ENCODE measurements at regions not wholly inside any gene's neighbourhood (a gene's known extent, or its start where the extent isn't known, plus 50 kb on each side); places are given as distances from the start of the nearest gene placed in this dataset.

DNA sequence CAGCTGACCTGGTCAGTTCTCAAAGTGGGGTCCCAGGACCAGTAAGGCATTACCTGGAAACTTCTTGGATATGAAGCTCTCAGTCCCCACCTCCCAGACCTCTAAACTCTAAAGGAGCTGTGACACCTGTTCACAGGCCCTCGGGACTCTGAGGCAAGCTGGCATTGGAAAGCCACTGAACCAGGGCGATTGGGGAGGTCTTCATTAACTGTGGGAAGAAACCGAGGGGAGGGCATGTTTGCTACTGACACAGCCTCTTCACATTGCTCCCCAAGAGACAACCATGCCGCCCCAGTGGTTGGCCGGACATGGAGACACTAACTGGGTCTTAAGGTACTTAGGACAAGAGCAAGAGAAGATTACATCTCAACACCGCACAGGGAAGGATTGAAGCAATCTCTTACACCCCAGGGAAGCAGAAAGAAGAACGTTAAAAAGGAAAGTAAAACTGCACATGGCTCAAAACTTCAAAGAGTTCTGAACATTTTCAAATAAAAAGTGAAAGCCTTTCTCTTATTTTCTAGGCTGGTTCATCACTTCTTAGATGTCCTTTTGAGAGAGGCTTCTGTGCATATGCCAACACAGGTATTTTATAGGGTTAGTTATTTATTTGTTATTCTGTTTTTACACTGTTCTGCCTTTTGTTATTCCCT is 210.0 kb upstream of the CST7 start:
- Histone ChIP-seq H3K27me3 (no peaks in the 10 kb centered on the region), H3K9me3 (no peaks in the 10 kb centered on the region), H3K4me3 (no peak overlapping the region), H3K36me3 (no peaks in the 10 kb centered on the region), H3K4me1 (no peaks in the 10 kb centered on the region), H3K27ac (no peak overlapping the region)
- intact Hi-C loops (cut with DNase I; ENCODE audit: low total_unique reads), result no loop called here
- TF ChIP-seq, protein P1, sequence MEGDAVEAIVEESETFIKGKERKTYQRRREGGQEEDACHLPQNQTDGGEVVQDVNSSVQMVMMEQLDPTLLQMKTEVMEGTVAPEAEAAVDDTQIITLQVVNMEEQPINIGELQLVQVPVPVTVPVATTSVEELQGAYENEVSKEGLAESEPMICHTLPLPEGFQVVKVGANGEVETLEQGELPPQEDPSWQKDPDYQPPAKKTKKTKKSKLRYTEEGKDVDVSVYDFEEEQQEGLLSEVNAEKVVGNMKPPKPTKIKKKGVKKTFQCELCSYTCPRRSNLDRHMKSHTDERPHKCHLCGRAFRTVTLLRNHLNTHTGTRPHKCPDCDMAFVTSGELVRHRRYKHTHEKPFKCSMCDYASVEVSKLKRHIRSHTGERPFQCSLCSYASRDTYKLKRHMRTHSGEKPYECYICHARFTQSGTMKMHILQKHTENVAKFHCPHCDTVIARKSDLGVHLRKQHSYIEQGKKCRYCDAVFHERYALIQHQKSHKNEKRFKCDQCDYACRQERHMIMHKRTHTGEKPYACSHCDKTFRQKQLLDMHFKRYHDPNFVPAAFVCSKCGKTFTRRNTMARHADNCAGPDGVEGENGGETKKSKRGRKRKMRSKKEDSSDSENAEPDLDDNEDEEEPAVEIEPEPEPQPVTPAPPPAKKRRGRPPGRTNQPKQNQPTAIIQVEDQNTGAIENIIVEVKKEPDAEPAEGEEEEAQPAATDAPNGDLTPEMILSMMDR (IDR thresholded peaks at IDR 0.05), result no peak
- no peak for DNase-seq

DNA sequence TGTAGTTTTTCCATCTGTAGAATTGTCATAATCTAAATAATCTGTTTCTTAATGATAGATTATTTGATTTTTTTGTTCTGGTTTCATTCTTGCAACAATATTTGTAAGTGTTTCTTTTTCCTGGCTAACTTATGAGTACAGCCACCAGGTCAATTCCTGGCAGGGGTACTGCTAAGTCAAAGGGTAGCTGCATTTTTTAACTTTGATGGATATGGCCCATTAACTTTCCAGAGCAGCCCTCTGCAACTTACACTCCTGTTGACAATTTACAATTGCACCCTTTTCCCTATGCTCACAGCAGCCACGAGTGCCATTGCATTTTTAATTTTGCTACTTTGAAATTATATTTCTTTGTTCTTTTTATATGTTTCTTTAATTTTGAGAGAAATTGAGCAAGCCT is 209.3 kb upstream of the CST7 start:
- no peak for DNase-seq
- Histone ChIP-seq H3K4me1 (no peaks in the 10 kb centered on the region), H3K27me3 (no peaks in the 10 kb centered on the region), H3K4me3 (no peak overlapping the region), H3K9me3 (no peaks in the 10 kb centered on the region), H3K27ac (no peak overlapping the region), H3K36me3 (no peaks in the 10 kb centered on the region)
- intact Hi-C loops (cut with DNase I; ENCODE audit: low total_unique reads), result no loop called here
- TF ChIP-seq, protein P1 (IDR thresholded peaks at IDR 0.05), result no peak

DNA sequence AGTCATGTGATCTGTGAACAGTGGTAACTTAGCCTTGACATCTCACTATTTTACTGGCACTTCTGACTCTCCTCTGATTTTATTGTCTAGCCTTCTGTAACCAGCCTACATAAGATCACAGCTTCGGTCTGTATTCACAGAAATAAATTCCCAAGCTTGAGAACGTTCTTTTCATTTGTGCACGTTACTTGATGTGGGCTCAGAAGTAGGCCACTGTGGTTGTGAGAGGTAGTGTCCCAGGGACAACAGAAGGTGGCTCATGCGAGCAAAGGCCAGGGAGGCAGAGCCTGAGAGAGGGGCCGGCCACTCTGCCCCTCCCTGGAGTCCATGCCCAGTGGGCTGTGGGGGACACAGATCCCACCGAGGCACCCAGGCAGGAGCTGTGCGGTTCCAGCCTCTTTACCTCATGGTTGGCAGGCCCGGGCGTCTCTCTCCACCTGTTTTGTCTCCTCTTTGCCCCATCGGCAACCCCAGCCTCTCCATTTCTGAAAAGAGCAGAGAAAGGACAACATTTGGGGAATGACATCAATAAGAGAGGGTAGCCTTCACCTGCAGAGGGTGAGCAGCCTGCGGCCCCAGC is 207.5 kb upstream of the CST7 start:
- Histone ChIP-seq H3K27ac (no peak overlapping the region), H3K4me3 (no peak overlapping the region), H3K9me3 (no peaks in the 10 kb centered on the region), H3K27me3 (no peaks in the 10 kb centered on the region), H3K4me1 (no peaks in the 10 kb centered on the region), H3K36me3 (no peaks in the 10 kb centered on the region)
- DNase-seq, result peak in 1 of 2 donors; percentile 52
- TF ChIP-seq, protein P1 (IDR thresholded peaks at IDR 0.05), result no peak
- intact Hi-C loops (cut with DNase I; ENCODE audit: low total_unique reads), result no loop called here

DNA sequence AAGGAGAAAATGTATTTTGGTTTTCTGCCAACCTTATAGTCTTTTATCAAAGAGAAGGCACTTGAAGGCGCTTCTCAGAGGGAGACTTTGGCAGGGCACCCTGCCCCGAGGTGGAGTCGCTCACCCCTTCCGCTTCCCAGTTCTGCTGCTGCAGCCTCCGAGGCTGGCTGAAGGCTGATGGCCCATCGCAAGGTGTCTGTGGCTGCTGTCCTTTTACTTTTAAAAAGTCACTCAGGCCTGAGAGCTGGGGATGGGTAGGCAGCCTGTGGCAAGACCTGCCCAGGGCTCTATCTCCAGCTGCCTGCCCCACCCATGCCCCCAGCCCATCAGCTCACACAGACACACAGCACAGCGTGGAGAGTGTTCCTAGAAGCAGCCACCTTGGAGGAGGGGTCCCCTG is 206.6 kb upstream of the CST7 start:
- no peak overlapping the region for H3K27ac ChIP-seq
- H3K9me3 ChIP-seq, result no peaks in the 10 kb centered on the region
- peak in 1 of 2 donors; percentile 32 for DNase-seq
- intact Hi-C loops (cut with DNase I; ENCODE audit: low total_unique reads), result no loop called here
- TF ChIP-seq, protein P1 (IDR thresholded peaks at IDR 0.05), result no peak
- H3K4me1 ChIP-seq, result no peaks in the 10 kb centered on the region
- no peaks in the 10 kb centered on the region for H3K36me3 ChIP-seq
- H3K27me3 ChIP-seq, result no peaks in the 10 kb centered on the region
- no peak overlapping the region for H3K4me3 ChIP-seq

DNA sequence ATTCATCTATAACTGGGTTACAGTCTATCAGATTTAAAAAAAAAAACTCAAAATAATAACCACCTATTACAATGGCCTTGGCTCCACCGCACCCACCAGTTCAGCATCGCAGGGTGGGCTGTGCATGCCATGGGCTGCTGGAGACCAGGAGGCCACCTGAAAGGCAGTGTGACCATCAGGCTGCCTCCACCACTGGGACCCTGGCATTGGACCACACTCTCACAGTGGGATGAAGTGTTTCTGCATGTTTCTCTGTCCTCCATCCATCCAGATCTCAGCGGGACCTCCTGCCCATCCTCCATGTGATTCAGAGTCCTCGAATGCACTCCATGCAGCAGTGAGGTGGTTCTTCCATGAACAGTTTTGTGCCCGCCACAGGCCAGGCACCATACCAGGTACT is 206.1 kb upstream of the CST7 start:
- TF ChIP-seq, protein P1 (IDR thresholded peaks at IDR 0.05), result no peak
- intact Hi-C loops (cut with DNase I; ENCODE audit: low total_unique reads), result no loop called here
- H3K4me1 ChIP-seq, result no peaks in the 10 kb centered on the region
- no peaks in the 10 kb centered on the region for H3K27me3 ChIP-seq
- H3K27ac ChIP-seq, result no peak overlapping the region
- H3K4me3 ChIP-seq, result no peak overlapping the region
- no peaks in the 10 kb centered on the region for H3K36me3 ChIP-seq
- peak in 1 of 2 donors; percentile 32 for DNase-seq
- H3K9me3 ChIP-seq, result no peaks in the 10 kb centered on the region
